ENCODE measurements at regions not wholly inside any gene's neighbourhood (a gene's known extent, or its start where the extent isn't known, plus 50 kb on each side); places are given as distances from the start of the nearest gene placed in this dataset.

DNA sequence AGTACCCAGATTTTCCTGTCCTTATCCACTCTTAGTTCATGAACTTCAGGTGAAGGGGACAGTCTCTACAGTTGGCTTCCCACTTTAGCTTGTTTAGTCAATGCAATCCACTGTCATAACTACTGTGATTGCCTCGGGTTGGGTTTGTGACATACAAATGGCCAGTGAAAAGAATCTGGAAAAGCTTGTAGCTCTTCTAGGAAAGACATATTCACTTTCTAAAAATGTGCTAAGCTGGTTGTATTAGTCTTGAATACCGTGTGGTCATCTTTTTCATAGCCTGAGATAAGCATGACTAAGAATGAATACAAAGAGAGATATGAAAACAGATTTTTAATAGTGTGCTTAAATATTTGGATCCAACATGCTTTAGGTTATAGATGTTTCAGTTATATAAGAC lies 1443.5 kb upstream of the IGFBP7 start (continued):
- no peak for TF ChIP-seq TOX (CRISPR knock-in tag; IDR thresholded peaks at IDR 0.05; ENCODE audit: borderline replicate concordance)

DNA sequence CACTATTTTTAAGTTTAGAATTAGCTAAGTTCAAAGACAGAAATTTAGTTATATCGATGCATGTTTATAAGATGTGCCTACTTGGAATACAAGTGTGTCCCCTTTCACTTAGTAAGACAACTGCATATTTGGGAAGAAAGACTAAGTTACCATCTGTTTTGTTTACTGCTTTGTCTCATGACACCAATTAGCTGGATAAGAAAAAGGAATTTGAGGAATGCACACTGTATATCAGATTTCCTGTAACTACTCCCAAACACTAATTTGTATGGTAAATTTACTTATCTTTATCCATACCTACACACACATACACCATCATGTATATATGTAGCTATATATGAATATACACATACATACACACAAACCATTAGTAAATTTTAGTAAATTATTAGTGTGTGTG lies 1442.8 kb upstream of the IGFBP7 start:
- TF ChIP-seq GLIS3 (CRISPR knock-in tag; IDR thresholded peaks at IDR 0.05): no peak
- TF ChIP-seq ZC3H10 (CRISPR knock-in tag; IDR thresholded peaks at IDR 0.05): no peak
- no peak for TF ChIP-seq ARNTL (CRISPR knock-in tag; IDR thresholded peaks at IDR 0.05; ENCODE audit: borderline replicate concordance, low read depth)
- TF ChIP-seq, protein P1, sequence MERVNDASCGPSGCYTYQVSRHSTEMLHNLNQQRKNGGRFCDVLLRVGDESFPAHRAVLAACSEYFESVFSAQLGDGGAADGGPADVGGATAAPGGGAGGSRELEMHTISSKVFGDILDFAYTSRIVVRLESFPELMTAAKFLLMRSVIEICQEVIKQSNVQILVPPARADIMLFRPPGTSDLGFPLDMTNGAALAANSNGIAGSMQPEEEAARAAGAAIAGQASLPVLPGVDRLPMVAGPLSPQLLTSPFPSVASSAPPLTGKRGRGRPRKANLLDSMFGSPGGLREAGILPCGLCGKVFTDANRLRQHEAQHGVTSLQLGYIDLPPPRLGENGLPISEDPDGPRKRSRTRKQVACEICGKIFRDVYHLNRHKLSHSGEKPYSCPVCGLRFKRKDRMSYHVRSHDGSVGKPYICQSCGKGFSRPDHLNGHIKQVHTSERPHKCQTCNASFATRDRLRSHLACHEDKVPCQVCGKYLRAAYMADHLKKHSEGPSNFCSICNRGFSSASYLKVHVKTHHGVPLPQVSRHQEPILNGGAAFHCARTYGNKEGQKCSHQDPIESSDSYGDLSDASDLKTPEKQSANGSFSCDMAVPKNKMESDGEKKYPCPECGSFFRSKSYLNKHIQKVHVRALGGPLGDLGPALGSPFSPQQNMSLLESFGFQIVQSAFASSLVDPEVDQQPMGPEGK (CRISPR knock-in tag; IDR thresholded peaks at IDR 0.05; ENCODE audit: borderline replicate concordance): no peak
- TF ChIP-seq SNAI2 (CRISPR knock-in tag; IDR thresholded peaks at IDR 0.05): no peak
- TF ChIP-seq, protein P2, sequence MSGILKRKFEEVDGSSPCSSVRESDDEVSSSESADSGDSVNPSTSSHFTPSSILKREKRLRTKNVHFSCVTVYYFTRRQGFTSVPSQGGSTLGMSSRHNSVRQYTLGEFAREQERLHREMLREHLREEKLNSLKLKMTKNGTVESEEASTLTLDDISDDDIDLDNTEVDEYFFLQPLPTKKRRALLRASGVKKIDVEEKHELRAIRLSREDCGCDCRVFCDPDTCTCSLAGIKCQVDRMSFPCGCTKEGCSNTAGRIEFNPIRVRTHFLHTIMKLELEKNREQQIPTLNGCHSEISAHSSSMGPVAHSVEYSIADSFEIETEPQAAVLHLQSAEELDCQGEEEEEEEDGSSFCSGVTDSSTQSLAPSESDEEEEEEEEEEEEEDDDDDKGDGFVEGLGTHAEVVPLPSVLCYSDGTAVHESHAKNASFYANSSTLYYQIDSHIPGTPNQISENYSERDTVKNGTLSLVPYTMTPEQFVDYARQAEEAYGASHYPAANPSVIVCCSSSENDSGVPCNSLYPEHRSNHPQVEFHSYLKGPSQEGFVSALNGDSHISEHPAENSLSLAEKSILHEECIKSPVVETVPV (CRISPR knock-in tag; IDR thresholded peaks at IDR 0.05): no peak
- no peak for TF ChIP-seq PPARA (CRISPR knock-in tag; IDR thresholded peaks at IDR 0.05; ENCODE audit: borderline replicate concordance)
- TF ChIP-seq, protein P3, sequence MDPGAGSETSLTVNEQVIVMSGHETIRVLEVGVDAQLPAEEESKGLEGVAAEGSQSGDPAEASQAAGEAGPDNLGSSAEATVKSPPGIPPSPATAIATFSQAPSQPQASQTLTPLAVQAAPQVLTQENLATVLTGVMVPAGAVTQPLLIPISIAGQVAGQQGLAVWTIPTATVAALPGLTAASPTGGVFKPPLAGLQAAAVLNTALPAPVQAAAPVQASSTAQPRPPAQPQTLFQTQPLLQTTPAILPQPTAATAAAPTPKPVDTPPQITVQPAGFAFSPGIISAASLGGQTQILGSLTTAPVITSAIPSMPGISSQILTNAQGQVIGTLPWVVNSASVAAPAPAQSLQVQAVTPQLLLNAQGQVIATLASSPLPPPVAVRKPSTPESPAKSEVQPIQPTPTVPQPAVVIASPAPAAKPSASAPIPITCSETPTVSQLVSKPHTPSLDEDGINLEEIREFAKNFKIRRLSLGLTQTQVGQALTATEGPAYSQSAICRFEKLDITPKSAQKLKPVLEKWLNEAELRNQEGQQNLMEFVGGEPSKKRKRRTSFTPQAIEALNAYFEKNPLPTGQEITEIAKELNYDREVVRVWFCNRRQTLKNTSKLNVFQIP (CRISPR knock-in tag; IDR thresholded peaks at IDR 0.05; ENCODE audit: borderline replicate concordance, low read depth): no peak
- no peak for TF ChIP-seq ZFP3 (CRISPR knock-in tag; IDR thresholded peaks at IDR 0.05)
- no peak for TF ChIP-seq ZNF8 (CRISPR knock-in tag; IDR thresholded peaks at IDR 0.05)
- no peak for TF ChIP-seq TOX (CRISPR knock-in tag; IDR thresholded peaks at IDR 0.05; ENCODE audit: borderline replicate concordance)
- TF ChIP-seq ZNF565 (CRISPR knock-in tag; conservative IDR thresholded peaks at IDR 0.05; ENCODE audit: low read depth): no peak
- TF ChIP-seq, protein P4, sequence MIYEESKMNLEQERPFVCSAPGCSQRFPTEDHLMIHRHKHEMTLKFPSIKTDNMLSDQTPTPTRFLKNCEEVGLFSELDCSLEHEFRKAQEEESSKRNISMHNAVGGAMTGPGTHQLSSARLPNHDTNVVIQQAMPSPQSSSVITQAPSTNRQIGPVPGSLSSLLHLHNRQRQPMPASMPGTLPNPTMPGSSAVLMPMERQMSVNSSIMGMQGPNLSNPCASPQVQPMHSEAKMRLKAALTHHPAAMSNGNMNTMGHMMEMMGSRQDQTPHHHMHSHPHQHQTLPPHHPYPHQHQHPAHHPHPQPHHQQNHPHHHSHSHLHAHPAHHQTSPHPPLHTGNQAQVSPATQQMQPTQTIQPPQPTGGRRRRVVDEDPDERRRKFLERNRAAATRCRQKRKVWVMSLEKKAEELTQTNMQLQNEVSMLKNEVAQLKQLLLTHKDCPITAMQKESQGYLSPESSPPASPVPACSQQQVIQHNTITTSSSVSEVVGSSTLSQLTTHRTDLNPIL (CRISPR knock-in tag; IDR thresholded peaks at IDR 0.05; ENCODE audit: low read depth): no peak
- no peak for TF ChIP-seq CSDC2 (CRISPR knock-in tag; IDR thresholded peaks at IDR 0.05)
- TF ChIP-seq ISL1 (CRISPR knock-in tag; IDR thresholded peaks at IDR 0.05): no peak
- TF ChIP-seq, protein P5, sequence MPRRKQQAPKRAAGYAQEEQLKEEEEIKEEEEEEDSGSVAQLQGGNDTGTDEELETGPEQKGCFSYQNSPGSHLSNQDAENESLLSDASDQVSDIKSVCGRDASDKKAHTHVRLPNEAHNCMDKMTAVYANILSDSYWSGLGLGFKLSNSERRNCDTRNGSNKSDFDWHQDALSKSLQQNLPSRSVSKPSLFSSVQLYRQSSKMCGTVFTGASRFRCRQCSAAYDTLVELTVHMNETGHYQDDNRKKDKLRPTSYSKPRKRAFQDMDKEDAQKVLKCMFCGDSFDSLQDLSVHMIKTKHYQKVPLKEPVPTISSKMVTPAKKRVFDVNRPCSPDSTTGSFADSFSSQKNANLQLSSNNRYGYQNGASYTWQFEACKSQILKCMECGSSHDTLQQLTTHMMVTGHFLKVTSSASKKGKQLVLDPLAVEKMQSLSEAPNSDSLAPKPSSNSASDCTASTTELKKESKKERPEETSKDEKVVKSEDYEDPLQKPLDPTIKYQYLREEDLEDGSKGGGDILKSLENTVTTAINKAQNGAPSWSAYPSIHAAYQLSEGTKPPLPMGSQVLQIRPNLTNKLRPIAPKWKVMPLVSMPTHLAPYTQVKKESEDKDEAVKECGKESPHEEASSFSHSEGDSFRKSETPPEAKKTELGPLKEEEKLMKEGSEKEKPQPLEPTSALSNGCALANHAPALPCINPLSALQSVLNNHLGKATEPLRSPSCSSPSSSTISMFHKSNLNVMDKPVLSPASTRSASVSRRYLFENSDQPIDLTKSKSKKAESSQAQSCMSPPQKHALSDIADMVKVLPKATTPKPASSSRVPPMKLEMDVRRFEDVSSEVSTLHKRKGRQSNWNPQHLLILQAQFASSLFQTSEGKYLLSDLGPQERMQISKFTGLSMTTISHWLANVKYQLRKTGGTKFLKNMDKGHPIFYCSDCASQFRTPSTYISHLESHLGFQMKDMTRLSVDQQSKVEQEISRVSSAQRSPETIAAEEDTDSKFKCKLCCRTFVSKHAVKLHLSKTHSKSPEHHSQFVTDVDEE (CRISPR knock-in tag; IDR thresholded peaks at IDR 0.05): no peak
- TF ChIP-seq ZNF70 (CRISPR knock-in tag; IDR thresholded peaks at IDR 0.05): no peak
- no peak for TF ChIP-seq BACH2 (CRISPR knock-in tag; IDR thresholded peaks at IDR 0.05; ENCODE audit: borderline replicate concordance)
- TF ChIP-seq ESRRG (CRISPR knock-in tag; IDR thresholded peaks at IDR 0.05): no peak
- no peak for TF ChIP-seq ZFP30 (CRISPR knock-in tag; IDR thresholded peaks at IDR 0.05)

DNA sequence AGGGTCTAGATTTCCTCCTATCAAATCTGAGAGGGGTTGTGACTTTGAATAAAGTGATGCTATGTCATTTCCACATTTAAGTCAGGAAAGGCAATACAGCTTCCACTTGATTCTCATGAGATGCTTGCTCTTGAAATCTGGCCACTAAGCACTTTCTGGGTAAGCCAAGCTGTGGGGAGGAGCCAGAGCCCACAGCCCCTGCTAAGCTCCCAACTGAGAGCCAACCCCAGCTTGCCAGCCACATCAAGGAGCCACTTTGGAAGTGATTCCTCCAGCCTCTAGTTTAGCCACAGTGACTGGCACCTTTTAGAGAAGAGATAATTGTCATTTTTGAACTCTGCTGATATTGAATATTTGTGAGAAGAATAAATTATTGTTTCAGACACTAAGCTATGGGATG lies 1441.5 kb upstream of the IGFBP7 start:
- TF ChIP-seq, protein P5 (CRISPR knock-in tag; IDR thresholded peaks at IDR 0.05): no peak
- TF ChIP-seq BACH2 (CRISPR knock-in tag; IDR thresholded peaks at IDR 0.05; ENCODE audit: borderline replicate concordance): no peak
- no peak for TF ChIP-seq GLIS3 (CRISPR knock-in tag; IDR thresholded peaks at IDR 0.05)
- no peak for TF ChIP-seq ISL1 (CRISPR knock-in tag; IDR thresholded peaks at IDR 0.05)
- TF ChIP-seq ZFP30 (CRISPR knock-in tag; IDR thresholded peaks at IDR 0.05): no peak
- TF ChIP-seq TOX (CRISPR knock-in tag; IDR thresholded peaks at IDR 0.05; ENCODE audit: borderline replicate concordance): no peak
- no peak for TF ChIP-seq ZFP3 (CRISPR knock-in tag; IDR thresholded peaks at IDR 0.05)
- no peak for TF ChIP-seq ZC3H10 (CRISPR knock-in tag; IDR thresholded peaks at IDR 0.05)
- no peak for ATAC-seq

More for the DNA sequence above, 1442.8 kb upstream of the IGFBP7 start:
- ATAC-seq: no peak

Data from SK-N-SH treated with all-trans-retinoic acid at 6 μM for 48 hours (cell line).